ENCODE measurements at regions not wholly inside any gene's neighbourhood (a gene's known extent, or its start where the extent isn't known, plus 50 kb on each side); places are given as distances from the start of the nearest gene placed in this dataset.

DNA sequence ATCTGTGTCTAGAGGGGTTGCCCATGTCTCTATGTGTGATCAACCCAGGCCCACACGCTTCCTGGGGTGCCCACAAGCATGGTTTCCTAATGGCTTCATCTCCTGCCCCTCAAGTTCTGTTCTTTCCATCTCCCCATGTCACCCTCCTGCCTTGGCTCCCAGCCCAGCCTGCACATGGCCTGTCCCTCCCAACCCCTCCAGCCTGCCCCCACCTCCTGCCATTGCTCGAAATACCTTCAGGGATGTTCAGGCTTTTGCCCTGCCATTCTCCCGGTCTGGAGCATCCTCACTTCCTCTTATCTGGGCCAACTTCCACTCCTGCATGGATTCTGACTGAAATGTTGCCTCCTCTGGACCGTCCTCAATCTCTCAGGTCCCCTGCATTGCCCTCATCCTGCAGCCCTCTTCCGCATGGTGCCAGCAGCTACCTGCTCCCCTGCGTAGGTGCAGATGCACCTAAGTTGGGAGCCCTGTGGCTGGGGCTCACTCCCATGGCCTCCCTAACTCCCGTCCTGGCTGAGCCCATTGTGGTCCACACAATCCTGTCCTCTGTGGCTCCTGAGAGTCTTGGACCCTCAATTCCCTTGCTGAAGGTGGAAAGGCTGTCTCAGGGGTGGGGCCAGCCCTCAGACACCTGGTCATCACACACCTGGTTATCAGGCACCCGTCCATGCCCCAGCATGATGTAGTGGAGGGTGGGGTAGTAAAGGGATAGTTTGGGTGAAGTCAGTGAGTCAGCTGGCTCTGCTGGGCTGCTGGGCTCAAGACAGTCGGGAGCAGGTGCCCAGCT lies 152.1 kb downstream of the URI1 start:
- Histone ChIP-seq H3K9me3 (no peaks in the 10 kb centered on the region), H3K36me3 (no peaks in the 10 kb centered on the region), H3K27me3 (no peaks in the 10 kb centered on the region), H3K4me1 (no peaks in the 10 kb centered on the region), H3K4me3 (no peak overlapping the region), H3K27ac (no peak overlapping the region)
- intact Hi-C loops (cut with DNase I) = no loop called here
- TF ChIP-seq, protein P1, sequence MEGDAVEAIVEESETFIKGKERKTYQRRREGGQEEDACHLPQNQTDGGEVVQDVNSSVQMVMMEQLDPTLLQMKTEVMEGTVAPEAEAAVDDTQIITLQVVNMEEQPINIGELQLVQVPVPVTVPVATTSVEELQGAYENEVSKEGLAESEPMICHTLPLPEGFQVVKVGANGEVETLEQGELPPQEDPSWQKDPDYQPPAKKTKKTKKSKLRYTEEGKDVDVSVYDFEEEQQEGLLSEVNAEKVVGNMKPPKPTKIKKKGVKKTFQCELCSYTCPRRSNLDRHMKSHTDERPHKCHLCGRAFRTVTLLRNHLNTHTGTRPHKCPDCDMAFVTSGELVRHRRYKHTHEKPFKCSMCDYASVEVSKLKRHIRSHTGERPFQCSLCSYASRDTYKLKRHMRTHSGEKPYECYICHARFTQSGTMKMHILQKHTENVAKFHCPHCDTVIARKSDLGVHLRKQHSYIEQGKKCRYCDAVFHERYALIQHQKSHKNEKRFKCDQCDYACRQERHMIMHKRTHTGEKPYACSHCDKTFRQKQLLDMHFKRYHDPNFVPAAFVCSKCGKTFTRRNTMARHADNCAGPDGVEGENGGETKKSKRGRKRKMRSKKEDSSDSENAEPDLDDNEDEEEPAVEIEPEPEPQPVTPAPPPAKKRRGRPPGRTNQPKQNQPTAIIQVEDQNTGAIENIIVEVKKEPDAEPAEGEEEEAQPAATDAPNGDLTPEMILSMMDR (IDR thresholded peaks at IDR 0.05) = no peak
- DNase-seq (ENCODE audit: low spot score in 2 of 2) = no peak

DNA sequence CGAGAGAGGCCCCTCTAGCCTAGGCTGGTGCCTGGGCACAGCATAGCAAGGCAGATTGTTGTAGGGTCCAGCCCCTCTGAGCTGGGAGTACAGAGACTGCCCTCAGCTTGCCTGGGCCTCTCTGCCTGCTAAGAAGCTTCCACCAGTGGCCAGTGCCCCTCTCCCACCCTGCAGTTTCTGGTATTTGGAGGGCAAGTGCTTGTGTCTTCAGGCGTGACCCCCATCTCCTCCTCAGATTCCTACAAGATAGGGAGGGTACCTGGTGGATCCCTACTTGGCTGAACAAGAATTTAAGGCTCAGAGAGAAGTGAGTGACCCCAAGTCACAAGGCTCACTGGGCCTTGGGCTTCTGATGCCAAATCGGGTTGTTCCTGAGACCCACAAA lies 152.7 kb downstream of the URI1 start:
- TF ChIP-seq, protein P1 (IDR thresholded peaks at IDR 0.05) = no peak
- H3K27ac ChIP-seq = no peak overlapping the region
- intact Hi-C loops (cut with DNase I) = no loop called here
- no peaks in the 10 kb centered on the region for H3K9me3 ChIP-seq
- no peaks in the 10 kb centered on the region for H3K27me3 ChIP-seq
- H3K36me3 ChIP-seq = no peaks in the 10 kb centered on the region
- H3K4me1 ChIP-seq = no peaks in the 10 kb centered on the region
- DNase-seq (ENCODE audit: low spot score in 2 of 2) = no peak
- no peak overlapping the region for H3K4me3 ChIP-seq

GRCh38 chr19:30095171-30095570 lies 153.1 kb downstream of the URI1 start:
- no peaks in the 10 kb centered on the region for H3K27me3 ChIP-seq
- DNase-seq (ENCODE audit: low spot score in 2 of 2) = no peak
- H3K4me3 ChIP-seq = no peak overlapping the region
- TF ChIP-seq, protein P1 (IDR thresholded peaks at IDR 0.05) = no peak
- H3K36me3 ChIP-seq = no peaks in the 10 kb centered on the region
- no peak overlapping the region for H3K27ac ChIP-seq
- intact Hi-C loops (cut with DNase I) = no loop called here
- H3K9me3 ChIP-seq = no peaks in the 10 kb centered on the region
- no peaks in the 10 kb centered on the region for H3K4me1 ChIP-seq

DNA sequence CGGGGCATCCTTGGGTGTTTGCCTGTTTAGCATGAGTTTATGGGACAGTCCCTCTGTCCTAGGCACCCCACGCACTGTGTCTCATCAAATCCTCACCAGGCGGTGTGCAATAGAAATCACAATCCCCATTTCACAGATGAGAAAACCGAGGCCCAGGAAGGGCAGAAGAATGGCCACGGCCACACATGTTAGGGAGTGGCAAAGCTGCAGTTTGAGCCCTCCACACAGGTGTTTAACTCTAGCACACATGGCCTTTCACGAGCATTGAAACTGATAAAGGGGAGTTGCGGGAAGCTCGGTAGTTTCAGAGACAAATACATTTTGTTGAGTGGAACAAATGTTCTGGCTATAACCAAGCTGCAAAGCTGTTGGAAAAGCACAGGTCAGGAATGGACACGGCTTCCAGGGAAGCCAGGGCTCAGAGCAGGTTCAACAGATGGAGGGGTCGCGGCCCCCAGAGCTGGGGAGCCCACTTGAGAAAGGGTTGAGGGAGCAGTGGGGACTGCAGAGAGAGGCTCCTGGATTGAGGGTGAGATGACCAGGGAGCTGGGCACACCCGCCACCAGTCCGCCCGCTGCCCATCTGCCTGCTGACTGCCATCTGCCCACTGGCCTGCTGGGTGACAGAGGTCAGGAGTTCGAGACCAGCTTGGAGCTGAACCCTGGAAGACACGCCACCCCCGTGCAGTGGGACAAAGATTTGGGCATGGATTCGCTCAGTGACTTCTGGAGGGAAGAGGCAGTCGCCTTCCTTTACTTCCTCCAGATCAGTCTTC lies 154.7 kb downstream of the URI1 start:
- no peak overlapping the region for H3K4me3 ChIP-seq
- intact Hi-C loops (cut with DNase I) = no loop called here
- H3K27me3 ChIP-seq = no peaks in the 10 kb centered on the region
- TF ChIP-seq, protein P1 (IDR thresholded peaks at IDR 0.05) = no peak
- H3K9me3 ChIP-seq = no peaks in the 10 kb centered on the region
- no peaks in the 10 kb centered on the region for H3K4me1 ChIP-seq
- no peak overlapping the region for H3K27ac ChIP-seq
- no peaks in the 10 kb centered on the region for H3K36me3 ChIP-seq
- DNase-seq (ENCODE audit: low spot score in 2 of 2) = no peak

- Histone ChIP-seq H3K4me1 (no peaks in the 10 kb centered on the region), H3K36me3 (no peaks in the 10 kb centered on the region), H3K4me3 (no peak overlapping the region), H3K27ac (no peak overlapping the region), H3K27me3 (no peaks in the 10 kb centered on the region), H3K9me3 (no peaks in the 10 kb centered on the region)
- intact Hi-C loops (cut with DNase I) = no loop called here
- DNase-seq (ENCODE audit: low spot score in 2 of 2) = no peak
- TF ChIP-seq, protein P1 (IDR thresholded peaks at IDR 0.05) = no peak
Observed at GRCh38 chr19:30097746-30098280, 155.8 kb downstream of the URI1 start.
